ENCODE measurements at regions not wholly inside any gene's neighbourhood (a gene's known extent, or its start where the extent isn't known, plus 50 kb on each side); places are given as distances from the start of the nearest gene placed in this dataset.

GRCh38 chr13:97057176-97057575 lies 62.9 kb upstream of the OXGR1 start:
- H3K4me3 ChIP-seq (ENCODE audit: insufficient read depth, low read depth, low read length): no peak overlapping the region
- H3K36me3 ChIP-seq (replicated peaks; ENCODE audit: control insufficient read depth, insufficient read depth, low read length): no peaks in the 10 kb centered on the region
- no peaks in the 10 kb centered on the region for H3K27me3 ChIP-seq (ENCODE audit: control insufficient read depth, insufficient read depth, low read length)
- DNase-seq: no peak

- DNase-seq: no peak
- Histone ChIP-seq H3K36me3 (replicated peaks; ENCODE audit: control insufficient read depth, insufficient read depth, low read length) (no peaks in the 10 kb centered on the region), H3K27me3 (ENCODE audit: control insufficient read depth, insufficient read depth, low read length) (no peaks in the 10 kb centered on the region), H3K4me3 (ENCODE audit: insufficient read depth, low read depth, low read length) (no peak overlapping the region)
Observed at GRCh38 chr13:97058391-97058790, 64.1 kb upstream of the OXGR1 start.

- H3K36me3 ChIP-seq (replicated peaks; ENCODE audit: control insufficient read depth, insufficient read depth, low read length): no peaks in the 10 kb centered on the region
- no peaks in the 10 kb centered on the region for H3K27me3 ChIP-seq (ENCODE audit: control insufficient read depth, insufficient read depth, low read length)
- DNase-seq: no peak
- H3K4me3 ChIP-seq (ENCODE audit: insufficient read depth, low read depth, low read length): no peak overlapping the region
Observed at GRCh38 chr13:97058926-97059325, 64.7 kb upstream of the OXGR1 start.

- no peaks in the 10 kb centered on the region for H3K27me3 ChIP-seq (ENCODE audit: control insufficient read depth, insufficient read depth, low read length)
- no peak for DNase-seq
Observed at GRCh38 chr13:97067017-97067895, 73.0 kb upstream of the OXGR1 start.

GRCh38 chr13:97068151-97068550 lies 73.9 kb upstream of the OXGR1 start:
- Histone ChIP-seq H3K4me3 (ENCODE audit: insufficient read depth, low read depth, low read length) (no peak overlapping the region), H3K27me3 (ENCODE audit: control insufficient read depth, insufficient read depth, low read length) (no peaks in the 10 kb centered on the region), H3K36me3 (replicated peaks; ENCODE audit: control insufficient read depth, insufficient read depth, low read length) (no peaks in the 10 kb centered on the region)
- DNase-seq: peak; percentile 19

More at GRCh38 chr13:97067017-97067895, 73.0 kb upstream of the OXGR1 start:
- Histone ChIP-seq H3K4me3 (ENCODE audit: insufficient read depth, low read depth, low read length) (no peak overlapping the region), H3K36me3 (replicated peaks; ENCODE audit: control insufficient read depth, insufficient read depth, low read length) (no peaks in the 10 kb centered on the region)

GRCh38 chr13:97069050-97069815 lies 75.0 kb upstream of the OXGR1 start:
- H3K27me3 ChIP-seq (ENCODE audit: control insufficient read depth, insufficient read depth, low read length): no peaks in the 10 kb centered on the region
- no peaks in the 10 kb centered on the region for H3K36me3 ChIP-seq (replicated peaks; ENCODE audit: control insufficient read depth, insufficient read depth, low read length)
- no peak for DNase-seq
- no peak overlapping the region for H3K4me3 ChIP-seq (ENCODE audit: insufficient read depth, low read depth, low read length)

GRCh38 chr13:97072297-97072696 lies 78.0 kb upstream of the OXGR1 start:
- H3K36me3 ChIP-seq (replicated peaks; ENCODE audit: control insufficient read depth, insufficient read depth, low read length): no peaks in the 10 kb centered on the region
- H3K4me3 ChIP-seq (ENCODE audit: insufficient read depth, low read depth, low read length): no peak overlapping the region
- no peak for DNase-seq
- no peaks in the 10 kb centered on the region for H3K27me3 ChIP-seq (ENCODE audit: control insufficient read depth, insufficient read depth, low read length)

- no peak for DNase-seq
- Histone ChIP-seq H3K27me3 (ENCODE audit: control insufficient read depth, insufficient read depth, low read length) (no peaks in the 10 kb centered on the region), H3K4me3 (ENCODE audit: insufficient read depth, low read depth, low read length) (no peak overlapping the region), H3K36me3 (replicated peaks; ENCODE audit: control insufficient read depth, insufficient read depth, low read length) (no peaks in the 10 kb centered on the region)
Observed at GRCh38 chr13:97074618-97075017, 80.3 kb upstream of the OXGR1 start.

GRCh38 chr13:97076898-97077297 lies 82.6 kb upstream of the OXGR1 start:
- Histone ChIP-seq H3K36me3 (replicated peaks; ENCODE audit: control insufficient read depth, insufficient read depth, low read length) (no peaks in the 10 kb centered on the region), H3K27me3 (ENCODE audit: control insufficient read depth, insufficient read depth, low read length) (no peaks in the 10 kb centered on the region), H3K4me3 (ENCODE audit: insufficient read depth, low read depth, low read length) (no peak overlapping the region)
- DNase-seq: no peak

- Histone ChIP-seq H3K36me3 (replicated peaks; ENCODE audit: control insufficient read depth, insufficient read depth, low read length) (no peaks in the 10 kb centered on the region), H3K27me3 (ENCODE audit: control insufficient read depth, insufficient read depth, low read length) (no peaks in the 10 kb centered on the region), H3K4me3 (ENCODE audit: insufficient read depth, low read depth, low read length) (no peak overlapping the region)
- DNase-seq: no peak
Observed at GRCh38 chr13:97077341-97077740, 83.1 kb upstream of the OXGR1 start.

GRCh38 chr13:97079726-97080125 lies 85.5 kb upstream of the OXGR1 start:
- Histone ChIP-seq H3K36me3 (replicated peaks; ENCODE audit: control insufficient read depth, insufficient read depth, low read length) (no peaks in the 10 kb centered on the region), H3K27me3 (ENCODE audit: control insufficient read depth, insufficient read depth, low read length) (no peaks in the 10 kb centered on the region), H3K4me3 (ENCODE audit: insufficient read depth, low read depth, low read length) (no peak overlapping the region)
- DNase-seq: no peak

GRCh38 chr13:97082461-97083207 lies 88.4 kb upstream of the OXGR1 start:
- no peak overlapping the region for H3K4me3 ChIP-seq (ENCODE audit: insufficient read depth, low read depth, low read length)
- no peaks in the 10 kb centered on the region for H3K27me3 ChIP-seq (ENCODE audit: control insufficient read depth, insufficient read depth, low read length)
- H3K36me3 ChIP-seq (replicated peaks; ENCODE audit: control insufficient read depth, insufficient read depth, low read length): no peaks in the 10 kb centered on the region
- no peak for DNase-seq

- H3K27me3 ChIP-seq (ENCODE audit: control insufficient read depth, insufficient read depth, low read length): no peaks in the 10 kb centered on the region
- H3K4me3 ChIP-seq (ENCODE audit: insufficient read depth, low read depth, low read length): no peak overlapping the region
- no peaks in the 10 kb centered on the region for H3K36me3 ChIP-seq (replicated peaks; ENCODE audit: control insufficient read depth, insufficient read depth, low read length)
- no peak for DNase-seq
Observed at GRCh38 chr13:97091196-97091595, 96.9 kb upstream of the OXGR1 start.

GRCh38 chr13:97100821-97101220 lies 106.5 kb upstream of the OXGR1 start:
- no peak overlapping the region for H3K4me3 ChIP-seq (ENCODE audit: insufficient read depth, low read depth, low read length)

More at GRCh38 chr13:97100821-97101220, 106.5 kb upstream of the OXGR1 start:
- no peaks in the 10 kb centered on the region for H3K36me3 ChIP-seq (replicated peaks; ENCODE audit: control insufficient read depth, insufficient read depth, low read length)
- no peaks in the 10 kb centered on the region for H3K27me3 ChIP-seq (ENCODE audit: control insufficient read depth, insufficient read depth, low read length)
- no peak for DNase-seq

All from H7 (cell line).